A549 (cell line): ENCODE measurements at regions not wholly inside any gene's neighbourhood (a gene's known extent, or its start where the extent isn't known, plus 50 kb on each side); places are given as distances from the start of the nearest gene placed in this dataset.
"Not testable (repeated sequence)": the region's sequence is repeated elsewhere in the genome, so short reads cannot be mapped to it uniquely, and the experiment has no call there.

ENCODE experiments used
- ATAC-seq, 2 experiments: fragments of 200-7000 bp in 1 of 2; fragments of >200 bp in 1 of 2; cut with Nextera tagmentation in 1 of 2; cut with Tn5 transposase in 1 of 2; 3 replicates each; pipeline versions ENCODE4 v1.8.0 to v1.9.1; 2018 to 2020; ENCODE audit warnings: mild to moderate bottlenecking in 1 of 2, moderate library complexity in 1 of 2
- CTCF ChIA-PET: fragments of 300-600 bp; sonication (Branson Sonifier 250); formaldehyde crosslinking; extraction: SDS; loops from one replicate; lab custom pipeline; 2021; ENCODE audit warnings: antibody characterized with exemption, inconsistent platforms; lab: Yijun Ruan, JAX
- POLR2A ChIA-PET: fragments of 350-600 bp; formaldehyde crosslinking; extraction: SDS; loops from one replicate; lab custom pipeline; 2021; ENCODE audit warnings: antibody characterized with exemption, inconsistent platforms; lab: Yijun Ruan, JAX
- DNase-seq, 2 experiments: peaks; one replicate each; pipeline versions ENCODE4 v3.0.0 to v3.0.0-alpha.2; 2011 to 2016; ENCODE audit warnings: low read depth in 1 of 2, low spot score in 1 of 2
- FAIRE-seq: peaks from 2 replicates; lab custom pipeline; 2011; peaks lifted over from hg19 to GRCh38; lab: Jason Lieb, UNC
- H3K27ac ChIP-seq, 2 experiments: fragments of >200 bp; sonication (Bioruptor Twin); formaldehyde crosslinking; 3 replicates each; pipeline ENCODE4 v1.5.1; 2016 to 2017
- H3K4me1 ChIP-seq: fragments of >200 bp; sonication (Bioruptor Twin); formaldehyde crosslinking; 3 replicates; pipeline ENCODE4 v1.6.1; 2016
- H3K4me2 ChIP-seq: fragments of >200 bp; sonication (Bioruptor Twin); formaldehyde crosslinking; 3 replicates; pipeline ENCODE4 v1.6.1; 2016
- H3K4me3 ChIP-seq: fragments of >200 bp; sonication (Bioruptor Twin); formaldehyde crosslinking; 3 replicates; pipeline ENCODE4 v1.5.1; 2016
- H3K9me3 ChIP-seq: fragments of >200 bp; sonication (Bioruptor Twin); formaldehyde crosslinking; 3 replicates; pipeline ENCODE4 v1.6.1; 2016
- CBX2 ChIP-seq: fragments of 200-600 bp; sonication (generic); IDR thresholded peaks from 2 replicates; pipeline ENCODE4 v1.6.1; 2016; ENCODE audit warnings: low read depth, mild to moderate bottlenecking, borderline replicate concordance
- CEBPB ChIP-seq, 2 experiments: fragments of >200 bp in 1 of 2; sonication (Bioruptor Twin) in 1 of 2; formaldehyde crosslinking in 1 of 2; IDR thresholded peaks; 2 replicates each; pipeline ENCODE4 v1.6.1; 2012 to 2016
- EHMT2 ChIP-seq: fragments of 200-600 bp; sonication (generic); IDR thresholded peaks from 2 replicates; pipeline ENCODE4 v1.6.1; 2016; ENCODE audit warnings: antibody characterized with exemption, low read depth, mild to moderate bottlenecking, moderate library complexity
- FOSL2 ChIP-seq, 2 experiments: fragments of 450-650 bp in 1 of 2; fragments of >200 bp in 1 of 2; sonication (Bioruptor Twin) in 1 of 2; formaldehyde crosslinking; IDR thresholded peaks; 2 replicates each; pipeline versions ENCODE4 v1.5.0 to v1.6.1; 2016 to 2020; ENCODE audit warnings: mild to moderate bottlenecking in 1 of 2, moderate library complexity in 1 of 2
- FOXS1 ChIP-seq: fragments of 250-450 bp; sonication (Bioruptor Pico); IDR thresholded peaks from 2 replicates; pipeline ENCODE4 v1.5.0; 2020; ENCODE audit warnings: mild to moderate bottlenecking, moderate library complexity
- HEYL ChIP-seq: fragments of 250-450 bp; sonication (Bioruptor Pico); IDR thresholded peaks from 2 replicates; pipeline ENCODE4 v1.8.0; 2021; ENCODE audit warnings: mild to moderate bottlenecking, moderate library complexity
- KDM1A ChIP-seq: fragments of 200-600 bp; sonication (generic); IDR thresholded peaks from 2 replicates; pipeline ENCODE4 v1.6.1; 2016; ENCODE audit warnings: low read depth, mild to moderate bottlenecking
- MAZ ChIP-seq: fragments of 150-350 bp; IDR thresholded peaks from 2 replicates; pipeline ENCODE4 v1.6.1; 2014; ENCODE audit warnings: antibody characterized with exemption, low read depth, low read length, borderline replicate concordance
- POLR2AphosphoS2 ChIP-seq: conservative IDR thresholded peaks from 2 replicates; pipeline ENCODE4 v1.6.1; 2012; ENCODE audit warnings: low read length, improper control_type of control experiment, inconsistent platforms
- TP53 ChIP-seq: fragments of 250-450 bp; sonication (Bioruptor Pico); IDR thresholded peaks from 2 replicates; pipeline ENCODE4 v1.5.0; 2021; ENCODE audit warnings: mild to moderate bottlenecking, moderate library complexity
- ZC3H11A ChIP-seq: fragments of 450-650 bp; IDR thresholded peaks from 2 replicates; pipeline ENCODE4 v1.6.1; 2014; ENCODE audit warnings: antibody characterized with exemption, mild to moderate bottlenecking
- ZSCAN20 ChIP-seq: fragments of 250-450 bp; sonication (Bioruptor Pico); IDR thresholded peaks from 2 replicates; pipeline ENCODE4 v1.8.0; 2022; ENCODE audit warnings: mild to moderate bottlenecking, moderate library complexity
- whole genome bisulfite sequencing: methylation state at CpG from one replicate; pipeline ENCODE4 v1.1.6; 2017; ENCODE audit errors: missing lambda C conversion rate; 5-methylcytosine and 5-hydroxymethylcytosine counted together
- TF ChIP-seq, protein P1 (sequence below): fragments of 450-650 bp; IDR thresholded peaks from 2 replicates; pipeline ENCODE4 v1.6.1; 2014; ENCODE audit warnings: antibody characterized with exemption
- TF ChIP-seq, protein P2 (sequence below): fragments of 250-450 bp; sonication (Bioruptor Pico); IDR thresholded peaks from 2 replicates; pipeline ENCODE4 v1.5.0; 2020; ENCODE audit warnings: low read depth, mild to moderate bottlenecking, moderate library complexity
- TF ChIP-seq, protein P3 (sequence below): fragments of >200 bp; sonication (Bioruptor Twin); formaldehyde crosslinking; IDR thresholded peaks from 3 replicates; pipeline ENCODE4 v1.6.1; 2016
- TF ChIP-seq, protein P4 (sequence below): fragments of >200 bp; sonication (Bioruptor Twin); formaldehyde crosslinking; IDR thresholded peaks from 2 replicates; pipeline ENCODE4 v1.6.1; 2016
- TF ChIP-seq, protein P5 (sequence below): IDR thresholded peaks from 2 replicates; pipeline ENCODE4 v1.6.1; 2012

DNA sequence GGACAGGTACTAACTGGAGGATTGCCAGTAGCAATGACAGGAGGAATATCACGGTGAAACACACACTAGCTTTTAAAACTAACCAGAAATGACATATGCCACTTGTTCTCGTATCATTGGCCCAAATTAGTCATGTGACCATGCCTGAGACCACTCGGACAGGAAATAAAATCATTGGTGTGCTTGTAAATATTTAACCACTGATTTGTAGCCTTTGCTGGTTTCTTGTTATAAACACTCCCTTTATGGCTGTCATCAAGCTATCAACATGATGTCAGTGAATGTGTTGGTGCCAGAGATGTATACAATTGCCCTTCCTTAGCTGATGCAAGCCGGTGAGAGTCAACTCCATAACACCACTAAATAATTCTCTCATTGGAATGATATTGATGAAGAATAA is 123.7 kb upstream of the ANKH start:
- ATAC-seq (no peak), DNase-seq (peak in 1 of 2 experiments; percentile 29), FAIRE-seq (no peak)
- POLR2A ChIA-PET = no interaction called here
- Histone ChIP-seq H3K4me3 (no peak overlapping the region), H3K9me3 (peaks cover 17% of the 10 kb centered on the region), H3K4me1 (no peaks in the 10 kb centered on the region), H3K27ac (no peak overlapping the region), H3K4me2 (no peak overlapping the region)
- TF ChIP-seq POLR2AphosphoS2 = no peak
- TF ChIP-seq, protein P1, sequence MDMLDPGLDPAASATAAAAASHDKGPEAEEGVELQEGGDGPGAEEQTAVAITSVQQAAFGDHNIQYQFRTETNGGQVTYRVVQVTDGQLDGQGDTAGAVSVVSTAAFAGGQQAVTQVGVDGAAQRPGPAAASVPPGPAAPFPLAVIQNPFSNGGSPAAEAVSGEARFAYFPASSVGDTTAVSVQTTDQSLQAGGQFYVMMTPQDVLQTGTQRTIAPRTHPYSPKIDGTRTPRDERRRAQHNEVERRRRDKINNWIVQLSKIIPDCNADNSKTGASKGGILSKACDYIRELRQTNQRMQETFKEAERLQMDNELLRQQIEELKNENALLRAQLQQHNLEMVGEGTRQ = 0 out of 2 replicates have a peak, but pooled peaks have one; percentile 25
- CTCF ChIA-PET = interaction anchor here (0.9 to 7.1 kb wide), 2 partner anchors 15 to 268 kb away, joined by 3 to 32 read pairs; no protein-coding TSS in a partner anchor
- 70% methylated on average over 4 of the region's 4 CpGs for WGBS

DNA sequence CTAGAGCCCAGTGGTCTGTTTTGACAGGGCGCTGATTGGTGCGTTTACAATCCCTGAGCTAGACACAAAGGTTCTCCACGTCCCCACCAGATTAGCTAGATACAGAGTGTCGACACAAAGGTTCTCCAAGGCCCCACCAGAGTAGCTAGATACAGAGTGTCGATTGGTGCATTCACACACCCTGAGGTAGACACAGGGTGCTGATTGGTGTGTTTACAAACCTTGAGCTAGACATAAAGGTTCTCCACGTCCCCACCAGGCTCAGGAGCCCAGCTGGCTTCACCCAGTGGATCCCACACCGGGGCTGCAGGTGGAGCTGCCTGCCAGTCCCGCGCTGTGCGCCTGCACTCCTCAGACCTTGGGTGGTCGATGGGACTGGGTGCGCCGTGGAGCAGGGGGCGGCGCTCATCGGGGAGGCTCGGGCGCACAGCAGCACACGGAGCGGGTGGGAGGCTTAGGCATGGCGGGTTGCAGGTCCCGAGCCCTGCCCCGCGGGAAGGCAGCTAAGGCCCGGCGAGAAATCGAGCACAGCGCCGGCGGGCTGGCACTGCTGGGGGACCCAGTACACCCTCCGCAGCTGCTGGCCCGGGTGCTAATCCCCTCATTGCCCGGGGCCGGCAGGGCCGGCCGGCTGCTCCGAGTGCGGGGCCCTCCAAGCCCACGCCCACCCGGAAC is 122.0 kb upstream of the ANKH start:
- CTCF ChIA-PET = interaction anchor here (1.3 to 7.1 kb wide), 2 partner anchors 10 to 267 kb away, joined by 3 to 32 read pairs; no protein-coding TSS in a partner anchor
- ATAC-seq, H3K4me3 ChIP-seq, DNase-seq, H3K4me2 ChIP-seq, POLR2A ChIA-PET, H3K4me1 ChIP-seq, H3K27ac ChIP-seq, FAIRE-seq: not testable (repeated sequence)
- WGBS = 91% methylated on average over 14 of the region's 40 CpGs
- peaks cover 11% of the 10 kb centered on the region for H3K9me3 ChIP-seq

DNA sequence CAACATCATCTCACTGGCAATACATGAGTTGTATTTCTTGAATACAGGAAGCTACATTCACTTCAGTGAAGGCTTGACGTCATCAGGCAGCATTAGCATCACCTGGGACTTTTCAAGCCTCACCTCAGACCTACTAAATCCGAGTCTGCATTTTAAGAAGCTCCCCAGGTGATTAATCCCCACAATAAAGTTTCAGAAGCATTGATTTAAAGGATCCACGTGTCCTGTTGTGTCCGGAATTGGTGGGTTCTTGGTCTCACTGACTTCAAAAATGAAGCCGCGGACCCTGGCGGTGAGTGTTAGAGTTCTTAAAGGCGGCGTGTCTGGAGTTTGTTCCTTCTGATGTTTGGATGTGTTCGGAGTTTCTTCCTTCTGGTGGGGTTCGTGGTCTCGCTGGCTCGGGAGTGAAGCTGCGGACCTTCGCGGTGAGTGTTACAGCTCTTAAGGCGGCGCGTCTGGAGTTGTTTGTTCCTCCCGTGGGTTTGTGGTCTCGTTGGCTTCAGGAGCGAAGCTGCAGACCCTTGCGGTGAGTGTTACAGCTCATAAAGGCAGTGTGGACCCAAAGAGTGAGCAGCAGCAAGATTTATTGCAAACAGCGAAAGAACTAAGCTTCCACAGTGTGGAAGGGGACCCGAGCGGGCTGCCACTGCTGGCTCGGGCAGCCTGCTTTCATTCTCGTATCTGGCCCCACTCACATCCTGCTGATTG is 121.3 kb upstream of the ANKH start:
- ATAC-seq, POLR2A ChIA-PET, H3K4me2 ChIP-seq, H3K4me3 ChIP-seq, DNase-seq, FAIRE-seq, H3K27ac ChIP-seq, H3K9me3 ChIP-seq, H3K4me1 ChIP-seq: not testable (repeated sequence)
- CTCF ChIA-PET = interaction anchor here (1.1 to 7.1 kb wide), 3 partner anchors 10 to 266 kb away, joined by 4 to 32 read pairs (median 8); no protein-coding TSS in a partner anchor
- 79% methylated on average over 28 of the region's 28 CpGs for WGBS

DNA sequence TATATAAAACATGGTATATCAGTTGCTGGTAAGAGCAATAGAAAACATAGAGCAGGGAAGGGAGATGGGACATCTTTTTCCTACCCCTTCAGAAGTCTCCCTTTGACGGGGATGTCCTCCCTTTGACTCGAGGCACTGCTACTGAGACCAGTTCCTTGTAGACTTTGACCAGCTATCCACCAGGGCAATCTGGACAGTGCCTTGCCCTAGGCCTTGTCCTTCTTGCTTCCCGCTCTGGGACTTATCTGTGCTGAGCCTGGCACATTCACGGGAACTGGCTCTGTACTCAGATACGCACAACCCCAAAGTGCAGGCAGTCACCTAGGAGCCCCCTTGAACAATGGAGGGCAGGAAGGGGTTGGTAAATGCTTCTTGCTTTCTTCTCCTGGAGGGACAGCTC is 116.6 kb upstream of the ANKH start:
- Histone ChIP-seq H3K27ac (no peak overlapping the region), H3K9me3 (no peaks in the 10 kb centered on the region), H3K4me3 (no peak overlapping the region), H3K4me2 (no peak overlapping the region), H3K4me1 (no peaks in the 10 kb centered on the region)
- ChIA-PET CTCF (interaction anchor here (1.2 kb wide), 1 partner anchor 16 kb away, joined by 4 read pairs; no protein-coding TSS in a partner anchor), POLR2A (no interaction called here)
- DNase-seq = no peak
- ATAC-seq = no peak
- FAIRE-seq = no peak
- 71% methylated on average over 5 of the region's 5 CpGs for WGBS
- no peak for TF ChIP-seq HEYL (CRISPR knock-in tag)
- no peak for TF ChIP-seq CEBPB (IDR thresholded peaks at IDR 0.05)
- no peak for TF ChIP-seq POLR2AphosphoS2
- no peak for TF ChIP-seq KDM1A
- no peak for TF ChIP-seq FOSL2 (IDR thresholded peaks at IDR 0.05)
- TF ChIP-seq FOSL2 (CRISPR knock-in tag; IDR thresholded peaks at IDR 0.05) = no peak
- no peak for TF ChIP-seq TP53
- TF ChIP-seq EHMT2 = no peak
- TF ChIP-seq MAZ = no peak
- TF ChIP-seq ZC3H11A = no peak

DNA sequence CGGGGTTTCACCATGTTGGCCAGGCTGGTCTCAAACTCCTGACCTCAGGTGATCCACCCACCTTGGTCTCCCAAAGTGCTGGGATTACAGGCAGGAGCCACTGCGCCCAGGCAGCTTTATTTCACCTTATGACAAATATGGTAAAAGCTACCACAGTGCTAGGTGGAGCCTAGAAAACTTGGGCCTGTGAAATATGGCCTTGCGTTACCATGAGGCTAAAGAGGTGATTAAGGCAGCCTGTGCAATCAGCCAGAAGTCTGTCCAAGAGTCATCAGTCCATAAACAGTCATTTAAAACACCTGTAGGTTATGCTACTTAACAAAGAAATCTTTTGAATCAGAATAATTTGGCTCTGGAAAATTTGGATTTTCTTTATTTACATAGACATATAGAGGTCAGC is 114.8 kb upstream of the ANKH start:
- no peak for DNase-seq
- H3K9me3 ChIP-seq = peaks cover 5% of the 10 kb centered on the region; the same call in 1 of the 3 replicates
- 86% methylated on average over 3 of the region's 3 CpGs for WGBS
- FAIRE-seq = no peak
- H3K4me2 ChIP-seq = no peak overlapping the region
- H3K4me1 ChIP-seq = no peaks in the 10 kb centered on the region
- POLR2A ChIA-PET = no interaction called here
- H3K4me3 ChIP-seq = no peak overlapping the region
- no peak for ATAC-seq
- TF ChIP-seq TP53 = no peak
- TF ChIP-seq, protein P2, sequence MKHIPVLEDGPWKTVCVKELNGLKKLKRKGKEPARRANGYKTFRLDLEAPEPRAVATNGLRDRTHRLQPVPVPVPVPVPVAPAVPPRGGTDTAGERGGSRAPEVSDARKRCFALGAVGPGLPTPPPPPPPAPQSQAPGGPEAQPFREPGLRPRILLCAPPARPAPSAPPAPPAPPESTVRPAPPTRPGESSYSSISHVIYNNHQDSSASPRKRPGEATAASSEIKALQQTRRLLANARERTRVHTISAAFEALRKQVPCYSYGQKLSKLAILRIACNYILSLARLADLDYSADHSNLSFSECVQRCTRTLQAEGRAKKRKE (CRISPR knock-in tag) = no peak
- TF ChIP-seq, protein P3, sequence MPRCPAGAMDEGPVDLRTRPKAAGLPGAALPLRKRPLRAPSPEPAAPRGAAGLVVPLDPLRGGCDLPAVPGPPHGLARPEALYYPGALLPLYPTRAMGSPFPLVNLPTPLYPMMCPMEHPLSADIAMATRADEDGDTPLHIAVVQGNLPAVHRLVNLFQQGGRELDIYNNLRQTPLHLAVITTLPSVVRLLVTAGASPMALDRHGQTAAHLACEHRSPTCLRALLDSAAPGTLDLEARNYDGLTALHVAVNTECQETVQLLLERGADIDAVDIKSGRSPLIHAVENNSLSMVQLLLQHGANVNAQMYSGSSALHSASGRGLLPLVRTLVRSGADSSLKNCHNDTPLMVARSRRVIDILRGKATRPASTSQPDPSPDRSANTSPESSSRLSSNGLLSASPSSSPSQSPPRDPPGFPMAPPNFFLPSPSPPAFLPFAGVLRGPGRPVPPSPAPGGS = no peak
- TF ChIP-seq ZSCAN20 (CRISPR knock-in tag) = no peak
- no peak for TF ChIP-seq CBX2
- TF ChIP-seq FOXS1 (CRISPR knock-in tag) = no peak
- TF ChIP-seq, protein P4, sequence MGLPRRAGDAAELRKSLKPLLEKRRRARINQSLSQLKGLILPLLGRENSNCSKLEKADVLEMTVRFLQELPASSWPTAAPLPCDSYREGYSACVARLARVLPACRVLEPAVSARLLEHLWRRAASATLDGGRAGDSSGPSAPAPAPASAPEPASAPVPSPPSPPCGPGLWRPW = no peak
- TF ChIP-seq, protein P5, sequence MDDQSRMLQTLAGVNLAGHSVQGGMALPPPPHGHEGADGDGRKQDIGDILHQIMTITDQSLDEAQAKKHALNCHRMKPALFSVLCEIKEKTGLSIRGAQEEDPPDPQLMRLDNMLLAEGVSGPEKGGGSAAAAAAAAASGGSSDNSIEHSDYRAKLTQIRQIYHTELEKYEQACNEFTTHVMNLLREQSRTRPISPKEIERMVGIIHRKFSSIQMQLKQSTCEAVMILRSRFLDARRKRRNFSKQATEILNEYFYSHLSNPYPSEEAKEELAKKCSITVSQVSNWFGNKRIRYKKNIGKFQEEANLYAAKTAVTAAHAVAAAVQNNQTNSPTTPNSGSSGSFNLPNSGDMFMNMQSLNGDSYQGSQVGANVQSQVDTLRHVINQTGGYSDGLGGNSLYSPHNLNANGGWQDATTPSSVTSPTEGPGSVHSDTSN = no peak
- TF ChIP-seq EHMT2 = no peak
- H3K27ac ChIP-seq = no peak overlapping the region
- CTCF ChIA-PET = interaction anchor here (1.6 kb wide), 1 partner anchor 259 kb away, joined by 8 read pairs; no protein-coding TSS in a partner anchor
